Stimulated activated CD4-positive, alpha-beta T cell treated with anti-CD3 and anti-CD28 coated beads, Interleukin-4, amount 100 ng/mL, for 48 hours (primary cell): ENCODE measurements at regions not wholly inside any gene's neighbourhood (a gene's known extent, or its start where the extent isn't known, plus 50 kb on each side); places are given as distances from the start of the nearest gene placed in this dataset.
"Not testable (repeated sequence)": the region's sequence is repeated elsewhere in the genome, so short reads cannot be mapped to it uniquely, and the experiment has no call there.

ENCODE experiments used
- DNase-seq, 2 donors: peaks; one replicate each; pipeline ENCODE4 v3.0.0-alpha.2; 2020; ENCODE audit warnings: low read depth in 2 of 2

GRCh38 chr16:6728381-6728780 is 604.3 kb upstream of the RBFOX1 start:
- DNase-seq, result no peak

DNA sequence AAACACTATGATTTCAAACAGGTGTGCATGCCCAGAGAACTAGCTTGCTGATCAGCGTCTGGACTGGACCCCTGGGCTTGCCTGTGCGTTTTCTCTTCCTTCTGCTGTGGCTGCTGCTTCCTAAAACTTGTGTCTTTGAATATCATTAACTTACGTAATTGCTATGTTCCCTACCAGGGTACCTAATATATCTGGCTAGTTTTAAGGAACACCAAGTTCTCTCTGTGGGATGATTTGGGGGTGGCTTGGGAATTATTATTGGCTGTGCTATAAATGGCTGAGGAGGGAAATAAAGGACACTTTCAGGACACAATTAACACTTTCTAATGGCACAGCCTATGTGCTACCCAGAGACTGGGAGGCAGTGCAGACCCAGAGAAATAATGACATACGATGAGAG is 606.0 kb upstream of the RBFOX1 start:
- no peak for DNase-seq

- no peak for DNase-seq
Measured at GRCh38 chr16:6725634-6726331, 606.9 kb upstream of the RBFOX1 start.

- DNase-seq, result not testable (repeated sequence)
Measured at GRCh38 chr16:6725206-6725605, 607.4 kb upstream of the RBFOX1 start.

DNA sequence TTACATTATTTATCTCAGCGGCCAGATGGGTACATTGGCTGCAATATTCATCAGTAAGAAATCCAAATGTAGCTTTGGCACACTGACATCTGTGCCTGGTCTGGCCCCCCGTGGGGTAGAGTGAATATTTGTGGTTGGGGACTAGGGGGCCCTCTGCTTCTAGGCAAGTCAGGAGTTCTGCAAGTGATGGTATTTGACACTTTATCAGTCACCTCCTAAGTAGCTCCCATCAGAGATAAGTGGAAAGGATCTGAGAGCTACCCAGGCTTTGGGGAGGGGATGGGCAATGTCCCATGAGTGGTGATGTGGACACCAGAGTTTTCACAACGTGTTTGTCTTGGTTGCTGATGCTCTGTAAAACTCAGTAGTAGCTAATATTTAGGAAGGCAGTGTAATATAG is 609.9 kb upstream of the RBFOX1 start:
- DNase-seq, result no peak

GRCh38 chr16:6714510-6714909 is 618.1 kb upstream of the RBFOX1 start:
- no peak for DNase-seq

DNA sequence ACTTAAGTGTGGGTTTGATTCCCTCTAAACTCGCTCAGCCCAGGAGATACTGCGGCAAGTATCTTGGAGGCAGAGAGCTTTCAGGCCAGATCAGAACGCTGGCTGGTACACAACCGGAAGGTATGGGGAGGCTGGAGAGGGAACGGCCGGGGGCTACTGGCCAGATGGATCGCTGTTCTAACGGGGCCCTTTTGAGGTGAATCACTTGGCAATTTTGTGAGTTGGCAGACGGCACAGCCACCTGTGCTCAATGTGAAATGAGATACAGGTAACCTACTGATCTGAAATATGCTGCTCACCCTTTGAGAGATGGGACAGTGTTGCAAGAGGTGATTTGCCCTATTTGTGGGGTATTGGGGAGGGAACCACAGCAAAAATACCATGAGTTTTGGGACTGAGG is 622.9 kb upstream of the RBFOX1 start:
- no peak for DNase-seq

- DNase-seq, result no peak
Measured at GRCh38 chr16:6708576-6709215, 623.9 kb upstream of the RBFOX1 start.

DNA sequence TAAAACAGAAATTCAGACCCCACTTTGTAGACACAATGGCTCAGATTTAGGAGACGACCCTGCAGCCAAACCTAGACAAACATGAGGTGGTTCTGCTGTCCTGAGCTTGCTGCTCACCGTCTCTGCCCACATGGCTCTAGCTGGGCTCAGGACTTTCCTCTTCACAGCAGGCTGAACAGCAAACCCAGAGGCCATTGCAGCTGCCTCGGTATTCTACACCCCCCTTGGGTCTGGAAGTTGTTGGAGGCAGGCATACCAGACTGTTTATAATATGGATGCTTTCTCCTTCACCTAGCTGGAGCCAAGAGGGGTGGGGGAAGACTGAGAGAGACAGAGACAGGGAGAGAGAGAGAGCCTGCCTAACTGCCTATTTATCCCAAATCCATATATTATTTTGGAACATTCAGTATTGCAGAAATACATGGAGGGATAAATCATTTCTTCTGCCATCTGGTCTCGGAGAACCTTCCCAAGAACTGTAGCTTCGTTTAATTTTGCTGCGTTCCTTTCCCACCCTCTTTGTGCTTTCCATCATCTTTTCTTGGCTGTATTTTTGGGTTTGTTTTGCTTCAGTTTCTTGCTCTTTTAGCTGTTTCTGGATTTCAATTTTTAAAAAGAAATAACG is 628.2 kb upstream of the RBFOX1 start:
- no peak for DNase-seq

- DNase-seq, result no peak
Measured at GRCh38 chr16:6701096-6701495, 631.5 kb upstream of the RBFOX1 start.

DNA sequence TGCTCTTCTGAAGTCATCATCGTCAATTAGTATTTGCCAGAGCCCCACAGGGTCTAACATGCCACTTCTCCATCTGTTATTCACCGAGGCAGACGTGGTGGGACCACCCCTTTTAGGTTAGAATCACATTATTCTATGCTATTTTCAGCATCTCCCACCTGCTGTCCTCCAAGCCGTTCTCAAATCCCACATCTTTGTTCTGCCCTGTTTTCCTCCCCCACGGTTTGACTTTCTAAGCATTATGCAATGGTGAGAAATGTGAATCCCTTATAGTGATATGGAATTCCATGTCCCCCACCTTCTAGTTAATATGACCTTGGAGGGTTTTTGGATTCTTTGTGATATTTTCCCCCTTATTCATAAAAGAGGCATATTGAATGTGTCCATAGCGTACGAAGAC is 634.1 kb upstream of the RBFOX1 start:
- no peak for DNase-seq

- no peak for DNase-seq
Measured at GRCh38 chr16:6695666-6696065, 637.0 kb upstream of the RBFOX1 start.

DNA sequence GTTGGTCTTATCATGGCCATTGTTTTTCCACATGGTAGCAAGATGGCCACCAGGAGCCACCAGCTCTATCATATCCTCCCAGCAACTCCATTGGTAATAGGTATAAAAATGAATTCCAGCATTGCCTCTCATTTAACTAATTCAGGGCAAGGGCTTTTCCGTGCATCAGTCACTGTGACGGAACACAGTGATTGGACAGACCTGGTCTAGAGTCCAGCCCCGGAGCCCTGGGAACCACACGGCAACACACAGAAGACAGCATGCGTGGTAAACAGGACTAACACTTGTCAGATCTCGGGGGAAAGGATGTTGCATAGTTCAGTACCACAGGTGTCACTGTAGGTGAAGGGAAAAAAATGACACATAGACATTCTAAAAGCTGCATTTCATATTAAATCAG is 638.0 kb upstream of the RBFOX1 start:
- DNase-seq, result no peak

GRCh38 chr16:6693418-6693817 is 639.2 kb upstream of the RBFOX1 start:
- DNase-seq, result not testable (repeated sequence)

DNA sequence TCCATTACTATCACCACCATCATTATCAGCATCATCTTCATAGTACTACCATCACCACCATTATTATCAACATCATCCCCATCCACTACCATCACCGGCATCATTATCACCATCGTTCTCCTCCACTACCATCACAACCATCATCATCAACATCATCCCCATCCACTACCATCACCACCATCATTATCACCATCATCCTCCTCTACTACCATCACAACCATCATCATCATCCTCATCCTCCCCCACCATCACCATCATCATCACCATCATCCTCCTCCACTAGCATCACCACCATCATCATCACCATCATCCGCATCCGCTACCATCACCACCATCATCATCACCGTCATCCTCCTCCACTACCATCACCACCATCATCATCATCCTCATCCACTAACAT is 639.8 kb upstream of the RBFOX1 start:
- no peak for DNase-seq

- DNase-seq, result no peak
Measured at GRCh38 chr16:6690741-6691140, 641.9 kb upstream of the RBFOX1 start.

GRCh38 chr16:6689643-6690042 is 643.0 kb upstream of the RBFOX1 start:
- DNase-seq, result no peak

DNA sequence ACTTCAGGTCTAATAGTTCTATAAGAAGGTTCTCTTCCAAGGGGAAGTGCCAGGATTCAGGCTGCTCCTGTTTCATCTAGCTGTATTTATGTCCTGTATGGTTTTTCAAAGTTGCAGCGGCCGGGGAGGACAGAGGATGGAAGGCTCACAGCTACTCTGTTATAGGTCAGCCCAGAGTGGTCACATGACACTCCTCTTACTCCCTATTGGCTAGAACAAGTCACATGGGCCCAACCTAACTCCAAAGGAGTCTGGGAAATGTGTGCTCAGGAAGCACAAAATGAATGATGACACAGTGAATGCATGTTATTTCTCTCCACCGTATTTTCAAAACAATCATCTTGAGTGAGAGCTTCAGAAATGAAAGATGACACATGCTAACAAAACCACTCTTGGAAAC is 645.1 kb upstream of the RBFOX1 start:
- DNase-seq, result no peak

- peak in 1 of 2 donors; percentile 0 for DNase-seq
Measured at GRCh38 chr16:6684076-6684673, 648.5 kb upstream of the RBFOX1 start.

GRCh38 chr16:6682142-6682811 is 650.4 kb upstream of the RBFOX1 start:
- peak; percentile 7 to 17 for DNase-seq

DNA sequence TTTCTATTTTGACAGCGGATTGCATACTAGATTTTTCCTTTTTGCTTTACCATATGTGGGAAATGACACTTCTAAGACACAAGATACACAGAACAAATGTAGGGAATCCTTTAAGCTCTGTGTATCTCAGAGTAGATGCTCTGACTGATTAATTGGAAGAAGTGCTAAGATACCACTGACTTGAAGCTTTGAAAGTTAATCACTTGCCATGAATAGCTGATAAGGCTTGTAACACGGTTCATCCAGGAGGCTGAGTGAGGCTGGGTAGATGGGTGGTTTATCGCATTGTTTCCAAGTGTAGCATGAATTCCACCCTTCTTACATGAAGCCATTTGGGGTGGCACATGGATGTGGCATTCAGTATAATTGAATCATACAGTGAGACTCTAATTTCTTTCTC is 654.1 kb upstream of the RBFOX1 start:
- no peak for DNase-seq

DNA sequence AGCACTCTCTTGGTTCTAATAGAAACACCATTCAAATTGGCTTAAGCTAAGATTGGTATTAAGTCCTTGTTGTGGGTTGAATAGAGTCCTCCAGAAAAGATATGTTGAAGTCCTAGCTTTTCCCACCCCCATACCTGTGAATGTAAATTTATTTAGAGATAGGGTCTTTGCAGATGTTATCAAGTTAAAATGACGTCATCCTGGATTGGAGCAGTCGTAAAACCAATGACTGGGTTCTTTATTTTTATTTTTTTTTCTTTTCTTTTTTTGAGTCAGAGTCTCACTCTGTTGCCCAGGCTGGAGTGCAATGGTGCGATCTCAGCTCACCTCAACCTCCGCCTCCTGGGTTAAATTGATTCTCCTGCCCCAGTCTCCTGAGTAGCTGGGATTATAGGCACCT is 658.6 kb upstream of the RBFOX1 start:
- no peak for DNase-seq
